ENCODE measurements at regions not wholly inside any gene's neighbourhood (a gene's known extent, or its start where the extent isn't known, plus 50 kb on each side); places are given as distances from the start of the nearest gene placed in this dataset.

- no peaks in the 10 kb centered on the region for H3K4me1 ChIP-seq (ENCODE audit: control insufficient read depth in 1 of 2, insufficient read depth in 2 of 2, low read length in 2 of 2)
- no peaks in the 10 kb centered on the region for H4K20me1 ChIP-seq (ENCODE audit: insufficient read depth)
- H3K9me3 ChIP-seq (ENCODE audit: control insufficient read depth in 1 of 2, insufficient read depth in 1 of 2, low read depth in 1 of 2, low read length in 2 of 2) = no peaks in the 10 kb centered on the region
- H3K9ac ChIP-seq (ENCODE audit: low read length) = no peak overlapping the region
- peak; percentile 72 for ATAC-seq
- ChIA-PET RAD21 (ENCODE audit: low non-redundant PET in 1 of 2, low total read pairs in 2 of 2, uncharacterized antibody in 2 of 2, unreplicated experiment in 2 of 2) (no interaction called here), POLR2A (no interaction called here), CTCF (no interaction called here)
- no TSS peak for BruUV-seq (replicated peaks)
- no peak overlapping the region for H3K4me3 ChIP-seq (replicated peaks in 1 of 2; ENCODE audit: low read depth in 1 of 2, low read length in 2 of 2)
- no peak overlapping the region for H3K4me2 ChIP-seq (ENCODE audit: low read length)
- TF ChIP-seq YY1 (IDR thresholded peaks at IDR 0.05; ENCODE audit: extremely low read depth, insufficient replicate concordance, low read depth, low read length) (no peak), SP1 (IDR thresholded peaks at IDR 0.05; ENCODE audit: low read depth) (peak; percentile 19; the same call in 1 of the 2 replicates)
- no peaks in the 10 kb centered on the region for H3K27me3 ChIP-seq (ENCODE audit: insufficient read depth, low read length)
- no peak overlapping the region for H2AFZ ChIP-seq (ENCODE audit: low read depth, low read length, poor library complexity, severe bottlenecking)
- intact Hi-C loops (cut with micrococcal nuclease) = no loop called here
- DNase-seq (ENCODE audit: low read depth, low spot score) = peak; percentile 16
- no peaks in the 10 kb centered on the region for H3K36me3 ChIP-seq (ENCODE audit: control insufficient read depth in 1 of 2, insufficient read depth in 2 of 2, low read length in 2 of 2)
- no peaks in the 10 kb centered on the region for H3K9me2 ChIP-seq (ENCODE audit: insufficient read depth)
- no peaks in the 10 kb centered on the region for H3K79me2 ChIP-seq (ENCODE audit: insufficient read depth, low read length)
- H3K27ac ChIP-seq (ENCODE audit: low read depth, low read length) = no peak overlapping the region
Observed at GRCh38 chr16:66161942-66162341, 204.5 kb upstream of the CDH5 start.

DNA sequence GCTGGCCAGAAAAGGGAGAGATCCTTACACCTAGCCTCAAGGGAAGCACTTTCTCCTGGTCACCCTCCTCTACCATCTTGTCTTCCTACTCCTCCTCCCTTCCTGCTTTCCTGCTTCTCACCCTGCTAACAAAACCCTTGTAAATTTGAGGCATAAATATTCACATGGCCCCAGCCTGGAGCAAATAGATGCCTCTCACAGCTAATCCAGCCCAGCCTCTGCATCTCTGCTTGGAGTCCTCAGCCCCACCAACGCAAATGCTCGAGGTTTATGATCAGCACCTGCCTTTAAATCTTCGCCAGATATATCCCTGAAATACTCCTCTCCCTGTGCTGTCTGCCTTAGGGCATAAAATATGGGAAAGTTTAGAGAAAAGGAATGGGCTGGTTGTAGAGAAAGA, 205.2 kb upstream of the CDH5 start:
- no peak overlapping the region for H3K9ac ChIP-seq (ENCODE audit: low read length)
- H3K4me2 ChIP-seq (ENCODE audit: low read length) = no peak overlapping the region
- ChIA-PET POLR2A (no interaction called here), CTCF (no interaction called here), RAD21 (ENCODE audit: low non-redundant PET in 1 of 2, low total read pairs in 2 of 2, uncharacterized antibody in 2 of 2, unreplicated experiment in 2 of 2) (no interaction called here)
- H3K9me2 ChIP-seq (ENCODE audit: insufficient read depth) = no peaks in the 10 kb centered on the region
- TF ChIP-seq EZH2phosphoT487 (IDR thresholded peaks at IDR 0.05; ENCODE audit: borderline replicate concordance) = no peak
- TF ChIP-seq RAD21 (IDR thresholded peaks at IDR 0.05; ENCODE audit: low read depth) = no peak
- no peak for TF ChIP-seq POLR2A (IDR thresholded peaks at IDR 0.05; ENCODE audit: borderline replicate concordance, extremely low read depth, insufficient read depth, insufficient read length)
- TF ChIP-seq ZNF274 (IDR thresholded peaks at IDR 0.05; ENCODE audit: low read depth, low read length) = no peak
- no peak for TF ChIP-seq JUND (IDR thresholded peaks at IDR 0.05)
- no peaks in the 10 kb centered on the region for H3K9me3 ChIP-seq (ENCODE audit: control insufficient read depth in 1 of 2, insufficient read depth in 1 of 2, low read depth in 1 of 2, low read length in 2 of 2)
- no peak overlapping the region for H3K4me3 ChIP-seq (replicated peaks in 1 of 2; ENCODE audit: low read depth in 1 of 2, low read length in 2 of 2)
- no peaks in the 10 kb centered on the region for H3K79me2 ChIP-seq (ENCODE audit: insufficient read depth, low read length)
- no peak overlapping the region for H2AFZ ChIP-seq (ENCODE audit: low read depth, low read length, poor library complexity, severe bottlenecking)
- intact Hi-C loops (cut with micrococcal nuclease) = no loop called here
- no peaks in the 10 kb centered on the region for H4K20me1 ChIP-seq (ENCODE audit: insufficient read depth)
- no TSS peak for BruUV-seq (replicated peaks)
- no peak for DNase-seq (ENCODE audit: low read depth, low spot score)
- no peaks in the 10 kb centered on the region for H3K4me1 ChIP-seq (ENCODE audit: control insufficient read depth in 1 of 2, insufficient read depth in 2 of 2, low read length in 2 of 2)
- H3K27me3 ChIP-seq (ENCODE audit: insufficient read depth, low read length) = no peaks in the 10 kb centered on the region
- no peak overlapping the region for H3K27ac ChIP-seq (ENCODE audit: low read depth, low read length)
- no peak for ATAC-seq
- no peaks in the 10 kb centered on the region for H3K36me3 ChIP-seq (ENCODE audit: control insufficient read depth in 1 of 2, insufficient read depth in 2 of 2, low read length in 2 of 2)
